ENCODE measurements at regions not wholly inside any gene's neighbourhood (a gene's known extent, or its start where the extent isn't known, plus 50 kb on each side); places are given as distances from the start of the nearest gene placed in this dataset.

DNA sequence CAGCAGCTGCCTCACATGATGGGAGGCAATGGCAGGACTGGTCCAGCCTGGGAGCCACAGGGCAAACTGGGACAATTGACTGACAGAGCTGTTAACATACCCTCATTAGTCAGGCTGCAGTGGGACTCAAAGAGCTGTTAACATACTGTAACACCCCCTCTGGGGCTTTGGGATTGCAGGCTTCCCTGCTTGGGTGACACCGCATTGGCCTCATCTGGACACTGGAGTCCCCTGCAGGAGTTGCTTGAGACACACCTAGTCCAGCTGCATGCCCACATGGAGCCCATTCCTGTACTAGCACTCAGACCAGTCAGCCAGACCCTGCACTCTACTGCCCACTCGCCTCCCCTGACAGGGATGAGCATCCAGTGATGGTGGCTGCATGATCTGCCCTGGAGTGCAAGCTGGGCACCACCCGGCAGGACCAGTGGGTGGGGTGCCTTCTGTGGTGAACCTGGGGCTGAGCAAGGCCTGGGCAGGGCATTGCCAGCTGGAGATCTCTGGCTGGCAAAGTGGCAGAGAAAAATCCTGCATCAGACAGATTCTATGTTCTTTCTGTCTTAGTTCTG is 138.8 kb downstream of the DTHD1 start:
- no peak for DNase-seq (ENCODE audit: low read depth)
- H3K4me3 ChIP-seq (ENCODE audit: control insufficient read depth, low read depth, low read length), result no peak overlapping the region
- TF ChIP-seq, protein P1, sequence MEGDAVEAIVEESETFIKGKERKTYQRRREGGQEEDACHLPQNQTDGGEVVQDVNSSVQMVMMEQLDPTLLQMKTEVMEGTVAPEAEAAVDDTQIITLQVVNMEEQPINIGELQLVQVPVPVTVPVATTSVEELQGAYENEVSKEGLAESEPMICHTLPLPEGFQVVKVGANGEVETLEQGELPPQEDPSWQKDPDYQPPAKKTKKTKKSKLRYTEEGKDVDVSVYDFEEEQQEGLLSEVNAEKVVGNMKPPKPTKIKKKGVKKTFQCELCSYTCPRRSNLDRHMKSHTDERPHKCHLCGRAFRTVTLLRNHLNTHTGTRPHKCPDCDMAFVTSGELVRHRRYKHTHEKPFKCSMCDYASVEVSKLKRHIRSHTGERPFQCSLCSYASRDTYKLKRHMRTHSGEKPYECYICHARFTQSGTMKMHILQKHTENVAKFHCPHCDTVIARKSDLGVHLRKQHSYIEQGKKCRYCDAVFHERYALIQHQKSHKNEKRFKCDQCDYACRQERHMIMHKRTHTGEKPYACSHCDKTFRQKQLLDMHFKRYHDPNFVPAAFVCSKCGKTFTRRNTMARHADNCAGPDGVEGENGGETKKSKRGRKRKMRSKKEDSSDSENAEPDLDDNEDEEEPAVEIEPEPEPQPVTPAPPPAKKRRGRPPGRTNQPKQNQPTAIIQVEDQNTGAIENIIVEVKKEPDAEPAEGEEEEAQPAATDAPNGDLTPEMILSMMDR (IDR thresholded peaks at IDR 0.05; ENCODE audit: control insufficient read depth, insufficient read depth, low read depth, low read length, missing control alignments), result no peak

DNA sequence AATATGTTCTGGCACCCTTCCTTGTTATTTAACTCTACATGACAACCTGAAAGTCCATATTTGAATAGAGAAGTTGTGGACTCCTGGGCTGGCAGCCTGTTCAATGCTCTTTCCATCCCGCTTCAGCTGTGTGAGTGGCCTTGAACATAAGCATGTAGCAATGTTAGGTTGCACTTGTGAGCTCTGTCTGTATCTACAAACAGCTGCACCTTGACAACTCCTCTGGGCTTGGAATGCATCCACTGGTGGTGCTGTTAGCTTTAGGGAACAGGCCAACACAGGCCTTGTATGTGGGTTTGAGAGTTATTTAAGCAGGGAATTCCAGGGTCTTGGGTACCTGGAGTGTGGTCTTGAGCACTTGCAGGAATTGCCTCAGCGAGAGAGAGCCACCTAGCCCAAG is 141.2 kb downstream of the DTHD1 start:
- TF ChIP-seq, protein P1 (IDR thresholded peaks at IDR 0.05; ENCODE audit: control insufficient read depth, insufficient read depth, low read depth, low read length, missing control alignments), result no peak
- DNase-seq (ENCODE audit: low read depth), result no peak
- no peak overlapping the region for H3K4me3 ChIP-seq (ENCODE audit: control insufficient read depth, low read depth, low read length)

DNA sequence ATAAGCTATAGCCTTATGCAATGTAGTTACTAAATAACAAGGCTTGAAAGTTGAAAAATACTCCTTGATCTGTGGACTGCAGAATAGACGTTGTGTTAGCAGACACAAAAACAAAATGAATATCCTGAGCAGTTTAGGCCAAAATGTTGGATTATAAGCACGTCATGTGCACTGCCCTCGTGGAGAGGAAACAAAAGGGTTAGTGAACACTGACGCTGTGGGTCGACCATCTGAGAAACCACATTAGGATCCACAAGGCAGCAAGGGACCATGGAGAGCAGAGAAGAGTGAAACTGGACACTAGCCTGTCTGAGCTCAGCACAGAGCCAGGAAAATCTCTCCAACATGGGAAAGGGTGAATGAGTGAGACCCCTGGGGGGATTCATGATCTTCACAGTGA is 145.3 kb downstream of the DTHD1 start:
- DNase-seq (ENCODE audit: low read depth), result no peak
- TF ChIP-seq, protein P1 (IDR thresholded peaks at IDR 0.05; ENCODE audit: control insufficient read depth, insufficient read depth, low read depth, low read length, missing control alignments), result no peak
- H3K4me3 ChIP-seq (ENCODE audit: control insufficient read depth, low read depth, low read length), result no peak overlapping the region

DNA sequence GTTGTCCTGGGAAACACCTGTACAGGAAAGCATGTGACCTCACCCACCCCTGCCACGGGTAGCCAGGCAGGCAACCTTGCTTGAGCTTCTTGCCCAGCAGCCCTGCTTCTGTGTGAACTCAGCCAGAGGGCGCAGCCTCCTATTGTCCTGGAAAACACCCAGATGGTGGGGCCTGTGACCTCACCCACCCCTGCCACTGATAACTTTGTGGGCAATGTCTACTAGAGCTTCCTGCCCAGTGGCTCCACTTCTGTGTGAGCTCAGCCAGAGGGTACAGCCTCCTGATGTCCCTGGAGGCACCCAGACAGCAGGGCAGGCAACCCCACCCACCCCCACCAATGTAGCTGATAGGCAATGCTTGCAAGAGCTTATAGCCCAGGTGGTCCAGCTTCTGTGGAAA is 146.3 kb downstream of the DTHD1 start:
- TF ChIP-seq, protein P1 (IDR thresholded peaks at IDR 0.05; ENCODE audit: control insufficient read depth, insufficient read depth, low read depth, low read length, missing control alignments), result no peak
- no peak for DNase-seq (ENCODE audit: low read depth)
- H3K4me3 ChIP-seq (ENCODE audit: control insufficient read depth, low read depth, low read length), result no peak overlapping the region

DNA sequence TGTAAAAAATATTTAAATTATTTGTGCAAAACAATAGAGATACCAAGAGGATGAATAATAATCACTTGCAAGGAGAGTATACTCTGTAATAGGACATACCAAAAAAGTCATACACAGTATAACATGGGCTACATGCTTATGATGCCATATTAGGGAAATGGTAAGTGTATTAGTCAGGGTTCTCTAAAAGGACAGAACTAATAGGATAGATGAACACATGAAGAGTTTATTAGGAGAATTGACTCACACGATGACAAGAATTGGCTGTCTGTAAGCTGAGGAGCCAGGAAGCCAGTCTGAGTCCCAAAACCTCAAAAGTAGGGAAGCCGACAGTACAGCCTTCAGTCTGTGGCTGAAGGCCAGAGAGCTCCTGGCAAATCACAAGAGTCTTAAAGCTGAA is 151.2 kb downstream of the DTHD1 start:
- TF ChIP-seq, protein P1 (IDR thresholded peaks at IDR 0.05; ENCODE audit: control insufficient read depth, insufficient read depth, low read depth, low read length, missing control alignments), result no peak
- no peak for DNase-seq (ENCODE audit: low read depth)
- H3K4me3 ChIP-seq (ENCODE audit: control insufficient read depth, low read depth, low read length), result no peak overlapping the region

DNA sequence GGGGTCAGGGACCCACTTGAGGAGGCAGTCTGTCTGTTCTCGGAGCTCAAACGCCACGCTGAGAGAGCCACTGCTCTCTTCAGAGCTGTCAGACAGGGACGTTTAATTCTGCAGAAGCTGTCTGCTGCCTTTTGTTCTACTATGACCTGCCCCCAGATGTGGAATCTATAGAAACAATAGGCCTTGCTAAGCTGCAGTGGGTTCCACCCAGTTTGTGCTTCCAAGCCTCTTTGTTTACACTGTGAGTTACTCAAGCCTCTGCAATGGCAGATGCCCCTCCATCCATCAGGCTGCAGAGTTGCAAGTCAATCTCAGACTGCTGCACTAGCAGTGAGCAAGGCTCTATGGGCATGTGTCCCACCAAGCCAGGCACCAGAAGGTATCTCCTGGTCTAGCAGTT is 158.1 kb downstream of the DTHD1 start:
- no peak overlapping the region for H3K4me3 ChIP-seq (ENCODE audit: control insufficient read depth, low read depth, low read length)
- no peak for DNase-seq (ENCODE audit: low read depth)
- TF ChIP-seq, protein P1 (IDR thresholded peaks at IDR 0.05; ENCODE audit: control insufficient read depth, insufficient read depth, low read depth, low read length, missing control alignments), result no peak

DNA sequence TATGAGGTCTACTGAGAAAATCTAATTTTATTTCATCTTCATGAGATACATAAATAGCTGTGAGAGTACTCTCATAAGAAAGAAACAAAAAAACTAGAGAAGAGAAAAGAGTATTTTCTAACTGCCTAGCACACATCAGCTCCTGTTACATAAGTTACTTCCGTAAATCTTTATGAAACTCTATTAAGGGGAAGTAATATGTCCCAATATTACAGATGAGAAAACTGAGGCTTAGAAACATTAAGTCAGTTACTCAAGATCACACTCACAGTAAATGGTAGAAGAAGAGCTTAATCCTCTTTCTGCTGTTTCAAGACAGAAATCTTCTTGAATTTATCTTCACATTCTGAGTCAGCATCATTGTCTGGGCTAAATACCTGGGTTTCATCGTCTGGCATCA is 164.1 kb downstream of the DTHD1 start:
- H3K4me3 ChIP-seq (ENCODE audit: control insufficient read depth, low read depth, low read length), result no peak overlapping the region
- no peak for DNase-seq (ENCODE audit: low read depth)
- TF ChIP-seq, protein P1 (IDR thresholded peaks at IDR 0.05; ENCODE audit: control insufficient read depth, insufficient read depth, low read depth, low read length, missing control alignments), result no peak
